ENCODE measurements at regions not wholly inside any gene's neighbourhood (a gene's known extent, or its start where the extent isn't known, plus 50 kb on each side); places are given as distances from the start of the nearest gene placed in this dataset.
"Not testable (repeated sequence)": the region's sequence is repeated elsewhere in the genome, so short reads cannot be mapped to it uniquely, and the experiment has no call there.

DNA sequence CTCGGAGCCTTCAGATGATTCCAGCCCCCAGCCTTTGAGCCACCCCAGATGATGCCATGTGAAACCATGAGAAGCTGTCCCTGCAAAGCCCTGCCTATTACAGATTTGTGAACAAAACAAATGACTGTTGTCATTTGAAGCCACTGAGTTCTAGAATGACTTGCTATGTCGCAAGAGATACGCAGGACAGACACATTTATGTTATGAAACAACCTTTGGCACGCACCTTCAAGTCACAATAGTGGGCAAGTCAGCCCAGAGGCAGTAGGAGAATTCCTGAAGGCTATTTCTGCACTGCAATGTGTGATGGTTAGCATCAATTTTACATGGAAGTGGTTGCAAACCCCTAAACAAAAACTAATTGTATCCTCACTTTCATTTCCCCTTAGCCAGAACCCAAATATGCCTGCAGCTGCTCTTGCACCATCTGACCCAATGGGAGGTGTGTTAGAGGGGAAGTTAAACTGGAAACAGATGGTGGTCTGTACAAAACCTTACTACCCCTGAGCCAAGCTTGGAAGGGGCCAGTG is 174.4 kb upstream of the ATP6AP2 start:
- no peak for DNase-seq

DNA sequence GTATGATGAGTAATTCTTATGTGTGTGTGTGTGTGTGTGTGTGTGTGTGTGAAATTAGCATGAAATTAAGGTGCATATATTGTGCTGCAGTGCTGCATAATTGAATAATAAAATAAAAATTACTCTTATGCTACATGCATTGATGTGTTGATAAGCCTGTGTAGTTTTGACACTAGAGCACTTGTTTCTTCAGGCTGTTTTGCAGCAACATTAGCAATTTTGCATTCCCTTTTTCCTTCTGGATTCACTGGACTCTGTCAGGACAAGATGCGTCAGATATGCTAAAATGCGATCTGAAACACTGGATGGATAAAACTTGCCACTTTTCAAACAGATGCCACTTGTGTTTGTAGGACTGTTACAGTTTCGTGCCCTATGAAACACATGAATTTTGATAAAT is 175.4 kb upstream of the ATP6AP2 start:
- DNase-seq, result no peak

DNA sequence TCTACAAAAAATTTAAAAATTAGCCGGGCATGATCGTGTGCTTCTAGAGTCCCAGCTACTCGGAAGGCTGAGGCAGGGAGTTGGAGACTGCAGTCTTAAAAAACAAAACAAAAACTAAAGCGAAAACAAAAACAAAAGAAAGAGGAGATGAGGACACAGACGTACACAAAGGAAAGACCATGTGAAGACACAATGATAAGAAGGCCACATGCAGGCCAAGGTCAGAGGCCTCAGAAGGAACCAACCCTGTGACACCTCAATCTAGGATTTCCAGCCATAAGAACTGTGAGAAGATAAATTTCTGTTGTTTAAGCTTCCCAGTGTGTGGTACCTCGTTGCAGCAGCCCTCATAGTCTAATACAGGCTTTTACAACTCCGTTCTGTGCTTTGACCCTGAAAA is 177.0 kb upstream of the ATP6AP2 start:
- no peak for DNase-seq

DNA sequence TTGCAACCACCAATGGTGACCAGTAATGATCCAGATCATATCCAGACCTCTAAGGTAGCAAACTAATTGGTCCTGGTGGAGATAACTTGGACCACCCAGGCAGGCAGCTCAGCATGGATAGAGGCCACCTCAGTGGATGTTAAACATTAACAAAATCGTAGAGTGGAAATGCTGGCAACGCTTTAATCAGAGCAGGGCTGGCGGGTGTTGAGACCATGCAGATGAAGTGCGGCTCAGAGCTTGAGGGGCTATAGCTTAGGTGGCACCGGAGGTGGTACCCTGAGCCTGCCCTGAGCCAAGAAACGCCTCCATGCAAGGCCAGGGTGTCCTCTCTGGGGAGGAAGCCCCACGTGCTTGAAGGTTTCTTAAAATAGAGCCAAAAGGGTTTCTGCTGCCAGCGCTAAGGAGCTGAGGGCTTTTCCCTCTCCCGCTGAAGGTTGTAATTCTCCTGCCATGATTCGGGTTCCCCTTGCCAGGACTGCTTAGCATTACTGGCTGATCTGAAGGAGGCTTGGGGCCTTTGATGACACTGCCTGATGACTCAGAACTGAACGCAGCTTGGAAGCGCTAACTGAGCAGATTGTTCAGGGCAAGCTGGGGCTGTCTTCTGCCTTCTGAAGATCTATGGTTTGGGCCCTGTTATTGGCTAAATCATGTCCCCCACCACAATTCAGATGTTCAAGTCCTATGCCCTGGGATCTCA is 177.8 kb upstream of the ATP6AP2 start:
- DNase-seq, result no peak

DNA sequence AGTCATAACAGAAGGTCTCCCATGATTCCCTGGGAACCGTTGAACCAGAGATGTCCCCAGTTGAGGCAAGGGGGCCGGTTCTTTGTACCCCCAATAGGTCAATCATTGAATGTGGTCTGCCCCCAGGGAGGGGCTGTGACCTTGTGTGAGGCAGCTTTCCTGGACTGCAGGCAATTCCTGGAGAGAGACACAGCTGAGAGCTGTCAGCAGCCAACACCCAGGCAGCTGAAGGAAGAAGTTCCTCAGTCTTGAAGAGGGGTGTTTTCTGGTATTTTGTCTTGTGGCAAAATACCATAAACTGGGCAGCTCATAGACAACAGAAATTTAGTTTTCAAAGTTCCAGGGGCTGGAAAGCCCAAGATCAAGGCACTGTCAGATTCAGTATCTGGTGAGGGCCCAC is 185.7 kb upstream of the ATP6AP2 start:
- no peak for DNase-seq

DNA sequence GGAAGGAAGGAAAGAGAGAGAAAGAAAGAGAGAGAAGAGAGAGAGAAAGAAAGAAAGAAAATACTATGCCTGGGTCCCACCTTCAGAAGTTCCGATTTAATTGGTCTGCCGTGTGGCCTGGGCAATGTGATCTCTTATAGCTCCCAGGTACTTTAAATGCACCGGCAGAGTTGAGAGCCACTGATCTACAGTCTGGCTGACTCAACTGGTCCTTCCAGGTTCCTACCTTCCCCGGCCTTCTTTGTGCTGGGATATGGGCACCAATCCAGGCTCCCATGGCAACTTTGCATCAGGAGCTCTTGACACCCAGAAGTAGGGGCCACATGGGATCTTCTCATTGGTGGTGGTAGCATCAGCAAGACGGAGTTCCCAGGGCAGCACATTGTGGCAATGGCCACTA is 186.5 kb upstream of the ATP6AP2 start:
- DNase-seq, result no peak

DNA sequence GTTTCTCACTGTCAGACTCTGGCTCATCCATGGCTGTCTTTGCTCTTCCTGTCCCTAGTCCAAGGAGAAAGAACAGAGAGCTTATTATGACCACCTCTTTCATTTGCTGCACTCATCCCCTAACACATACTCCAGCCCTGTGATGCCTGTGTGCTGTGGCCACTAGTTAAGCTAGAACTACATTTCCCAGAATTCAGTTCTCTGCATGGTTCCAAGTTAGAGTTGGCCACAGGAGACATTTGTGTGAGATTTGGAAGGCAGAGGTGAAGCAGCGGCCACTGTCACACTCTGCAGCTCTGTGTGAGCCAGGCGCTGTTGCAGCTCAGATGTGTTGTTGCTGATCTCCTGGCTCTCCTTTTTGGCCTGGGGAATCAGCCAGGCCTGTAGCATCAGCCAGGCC is 188.2 kb upstream of the ATP6AP2 start:
- DNase-seq, result no peak

DNA sequence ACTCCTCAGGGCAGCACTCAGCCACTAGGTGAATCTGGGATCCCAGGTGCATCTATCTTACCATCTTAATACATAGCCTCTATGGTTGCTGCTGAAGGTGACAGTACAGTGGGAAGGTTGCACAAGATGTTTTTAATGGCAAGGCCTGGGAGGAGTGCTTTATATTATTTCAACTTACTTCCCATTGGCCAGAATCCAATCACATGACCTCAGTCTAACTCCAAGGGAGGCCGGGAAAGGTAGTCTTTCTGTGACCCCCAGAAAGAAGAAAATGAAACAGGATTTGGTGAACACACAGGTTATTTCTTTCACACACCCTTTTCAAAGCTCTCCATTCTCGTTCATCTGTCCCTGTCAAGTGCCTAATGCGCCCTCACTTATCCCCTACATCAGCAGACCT is 189.1 kb upstream of the ATP6AP2 start:
- no peak for DNase-seq

DNA sequence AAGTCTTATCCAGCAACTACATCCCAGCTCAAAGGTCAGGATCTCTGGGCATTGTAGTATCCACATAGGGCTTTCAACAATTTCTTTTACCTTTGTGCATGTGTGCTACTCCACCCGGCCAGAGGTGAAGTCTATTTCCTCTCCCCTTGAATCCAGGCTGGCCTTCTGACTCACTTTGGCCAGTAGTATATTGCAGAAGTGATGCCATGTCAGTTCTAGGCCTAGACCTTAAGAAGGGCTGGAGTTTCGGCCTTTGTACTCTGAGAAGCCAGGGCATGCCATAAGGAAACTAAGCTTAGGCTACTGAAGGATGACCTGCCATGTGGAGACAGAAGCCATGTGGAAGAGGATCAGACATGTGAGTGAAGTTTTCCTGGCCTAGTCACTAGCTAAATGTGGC is 191.2 kb upstream of the ATP6AP2 start:
- no peak for DNase-seq

DNA sequence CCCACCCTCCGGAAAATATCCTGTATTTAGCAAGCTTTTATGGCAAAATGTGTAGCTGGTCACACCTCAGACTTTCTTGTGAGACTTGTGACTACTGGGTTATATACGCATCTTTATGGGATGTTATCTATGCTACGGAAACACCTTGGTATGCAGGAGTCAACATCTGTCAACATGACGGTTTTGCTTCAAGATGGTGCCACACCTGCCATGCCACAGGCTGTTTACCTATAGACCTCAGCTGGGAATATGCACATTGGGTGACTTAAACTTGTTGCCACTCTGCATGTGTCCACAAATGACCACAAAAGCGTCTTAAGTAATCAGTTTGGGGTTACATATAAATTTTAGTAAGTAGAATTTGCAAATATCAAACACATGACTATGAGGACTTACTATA is 192.3 kb upstream of the ATP6AP2 start:
- DNase-seq, result no peak

DNA sequence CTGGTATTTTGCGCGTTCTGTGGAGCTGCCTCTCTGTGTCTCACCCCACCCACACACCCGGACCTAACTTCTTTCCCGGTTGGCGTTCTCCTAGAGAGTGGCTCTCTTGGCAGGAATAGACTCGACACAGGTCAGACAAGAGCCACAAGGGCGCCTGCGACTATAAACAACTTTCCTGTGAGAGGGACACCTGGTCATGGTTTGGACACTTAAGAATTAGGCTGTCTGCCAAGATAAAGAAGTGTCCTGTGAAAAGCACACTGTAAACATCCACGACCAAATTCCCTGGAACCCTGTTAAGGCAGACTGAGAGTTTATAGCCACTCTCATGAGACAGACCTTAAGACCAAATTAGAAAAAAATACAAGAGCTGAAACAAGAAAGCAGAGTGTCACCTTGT is 192.9 kb upstream of the ATP6AP2 start:
- DNase-seq, result not testable (repeated sequence)

DNA sequence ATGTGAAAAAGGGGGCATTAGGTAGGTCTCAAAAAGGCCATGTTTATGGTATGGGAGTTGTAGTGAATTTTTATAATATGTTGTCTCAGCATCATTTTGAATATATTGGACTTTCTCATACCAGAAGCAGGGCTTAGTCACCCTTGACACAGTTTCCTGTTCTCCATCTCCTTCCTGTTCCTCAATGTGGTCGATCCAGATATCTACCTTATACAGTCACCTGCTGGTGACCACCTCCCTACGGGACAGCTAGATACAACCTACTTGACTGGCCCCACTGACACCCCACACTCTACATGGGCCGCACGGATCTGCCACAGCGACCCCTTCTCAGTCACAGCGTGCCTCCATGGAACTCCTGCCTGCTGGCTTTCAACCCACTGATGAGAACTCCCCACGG is 193.5 kb upstream of the ATP6AP2 start:
- not testable (repeated sequence) for DNase-seq

DNA sequence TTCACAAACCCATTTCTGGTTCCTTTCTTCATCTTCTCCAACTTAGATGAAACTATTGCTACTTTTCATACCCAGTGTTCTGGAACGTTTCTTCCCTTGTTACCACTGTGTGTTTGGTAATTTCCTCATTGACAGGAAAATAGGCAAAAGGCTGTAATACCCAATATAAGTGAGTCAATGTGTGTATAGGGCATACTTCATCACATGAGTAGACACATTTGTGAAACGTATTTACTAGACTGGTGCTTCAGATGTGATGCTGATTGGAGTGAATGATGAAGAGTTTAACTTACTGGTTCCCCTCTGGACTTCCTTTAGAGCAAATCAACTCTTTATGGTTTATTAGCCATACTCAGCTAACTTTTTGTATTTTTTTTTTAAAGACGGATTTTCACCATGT is 195.1 kb upstream of the ATP6AP2 start:
- no peak for DNase-seq

DNA sequence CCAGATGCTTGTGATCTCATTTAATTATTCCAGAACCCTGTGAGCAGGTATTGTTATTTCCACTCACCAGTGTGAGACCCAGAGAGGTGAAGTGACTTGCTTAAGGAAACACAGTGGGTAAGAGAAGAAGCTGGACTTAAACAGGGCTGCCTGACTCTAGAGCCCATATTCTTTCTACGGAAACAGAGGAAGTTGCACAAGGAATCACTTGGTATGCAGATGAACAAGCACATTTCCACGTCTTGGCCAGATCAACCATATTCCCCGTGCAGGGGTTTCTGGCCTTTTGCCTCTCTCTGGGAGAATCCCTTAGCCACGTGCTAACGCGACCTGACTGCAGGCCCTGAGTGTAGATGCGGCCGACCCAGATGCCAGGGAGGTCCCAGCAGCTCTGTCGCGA is 195.5 kb upstream of the ATP6AP2 start:
- no peak for DNase-seq

DNA sequence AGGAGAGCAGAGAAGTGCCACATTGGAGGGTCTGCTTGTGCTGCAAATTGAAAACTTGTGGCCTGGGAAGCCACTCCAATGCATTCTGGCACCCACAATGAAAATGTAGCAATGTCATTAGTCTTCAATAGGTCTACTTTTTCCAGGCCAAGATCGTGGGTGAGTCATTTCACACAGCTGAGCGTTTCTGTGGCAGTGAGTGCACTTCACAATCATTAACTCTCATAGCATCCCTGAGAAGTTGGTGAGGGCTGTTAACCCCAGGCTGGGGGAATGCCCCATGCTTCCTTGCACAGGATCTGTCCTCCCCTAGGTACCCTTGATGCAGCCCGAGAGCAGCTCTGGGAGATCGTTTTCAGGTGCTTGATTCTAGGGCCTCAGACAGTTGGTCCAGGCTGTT is 196.8 kb upstream of the ATP6AP2 start:
- DNase-seq, result no peak

DNA sequence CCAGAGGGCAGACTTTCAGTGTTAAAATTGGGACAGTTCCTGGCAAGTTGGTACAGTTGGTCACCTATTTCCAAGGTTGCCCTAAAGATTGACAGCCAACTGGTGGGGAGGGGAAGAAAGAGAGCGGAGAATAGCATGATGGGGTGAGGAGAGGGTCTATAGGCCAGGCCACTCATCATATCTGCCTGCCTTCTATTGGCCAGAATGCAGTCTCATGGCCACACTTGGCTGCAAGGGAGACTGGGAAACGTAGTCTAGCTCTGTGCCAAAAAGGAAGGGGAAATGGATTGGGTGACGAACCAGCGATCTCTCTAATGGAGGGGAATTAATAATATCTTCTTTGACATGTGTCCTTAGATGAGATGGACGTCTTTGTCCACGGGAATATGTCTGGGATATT is 197.4 kb upstream of the ATP6AP2 start:
- no peak for DNase-seq

DNA sequence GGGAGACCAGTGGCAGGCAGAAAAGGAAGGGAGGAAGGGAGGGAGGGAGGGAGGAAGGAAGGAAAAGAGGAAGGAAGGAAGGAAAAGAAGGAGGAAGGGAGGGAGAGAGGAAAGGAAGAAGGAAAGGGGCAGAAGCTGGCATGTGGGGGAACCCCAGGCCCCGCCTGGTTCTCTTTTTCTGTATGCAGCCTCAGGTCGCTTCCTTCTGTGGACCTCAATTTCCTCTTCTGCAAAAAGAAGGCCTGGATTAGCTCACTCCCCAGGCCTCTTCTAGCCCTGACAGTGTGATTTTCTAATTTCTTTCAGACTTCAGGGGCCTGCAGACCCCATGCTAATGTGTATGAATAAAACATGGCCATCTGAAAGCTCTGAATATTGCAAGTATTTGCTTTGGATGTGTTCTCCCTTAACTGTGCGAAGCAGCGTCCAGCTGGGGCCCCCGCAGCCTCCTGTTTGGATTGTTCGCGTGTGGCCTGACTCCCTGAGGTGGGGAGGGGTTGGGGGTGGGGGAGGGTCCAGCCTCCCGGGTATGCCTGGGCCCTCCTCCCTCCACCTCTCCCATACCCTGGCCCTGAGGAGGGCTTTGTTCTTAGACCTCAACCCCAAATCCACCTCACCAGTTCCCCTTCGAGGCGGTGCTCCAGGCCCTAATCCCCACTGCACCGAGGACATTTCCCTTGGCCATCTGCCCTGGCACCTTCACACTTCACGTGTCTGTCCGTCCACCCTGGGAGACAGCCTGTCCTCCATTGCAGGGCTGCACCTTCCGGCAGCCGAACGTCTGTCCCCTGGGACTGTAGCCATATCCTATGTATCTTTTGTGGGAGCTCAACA is 199.9 kb upstream of the ATP6AP2 start:
- no peak for DNase-seq

DNA sequence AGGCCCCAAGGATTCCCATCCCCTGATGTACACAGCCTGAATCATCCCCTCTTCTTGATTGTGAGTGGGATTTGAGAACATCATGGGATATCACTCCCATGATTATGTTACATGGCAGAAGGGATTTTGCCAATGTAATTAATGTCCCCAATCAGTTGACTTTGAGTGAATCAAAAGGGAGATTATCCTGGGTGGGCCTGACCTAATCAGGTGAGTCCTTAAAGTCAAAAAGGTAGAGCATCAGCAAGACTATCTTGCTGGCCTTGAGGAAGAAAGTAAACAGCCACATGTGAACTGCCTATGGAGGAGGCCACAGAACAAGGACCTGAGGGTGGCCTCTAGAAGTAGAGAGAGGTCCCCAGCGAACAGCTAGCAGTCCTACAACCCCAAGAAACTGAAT is 203.1 kb upstream of the ATP6AP2 start:
- DNase-seq, result no peak

DNA sequence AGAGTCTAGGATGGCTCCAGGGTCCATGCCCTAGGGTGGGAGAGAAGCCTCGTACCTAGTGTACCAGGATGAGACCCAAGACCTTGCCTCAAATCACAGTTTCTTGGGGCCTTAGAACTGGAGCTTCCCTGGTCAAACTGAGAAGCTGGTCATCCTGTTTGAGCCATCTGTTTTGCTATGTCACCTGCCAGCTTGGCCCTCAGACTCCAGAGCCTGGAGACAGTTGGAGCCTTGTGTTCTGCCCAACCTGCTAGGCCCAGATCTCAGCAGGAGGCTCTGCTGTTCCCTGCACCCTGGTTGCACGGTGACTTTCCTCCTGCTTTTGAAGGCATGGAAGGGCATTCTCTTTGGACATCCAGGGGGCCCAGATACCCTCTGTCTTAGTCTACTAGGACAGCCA is 206.3 kb upstream of the ATP6AP2 start:
- DNase-seq, result no peak

DNA sequence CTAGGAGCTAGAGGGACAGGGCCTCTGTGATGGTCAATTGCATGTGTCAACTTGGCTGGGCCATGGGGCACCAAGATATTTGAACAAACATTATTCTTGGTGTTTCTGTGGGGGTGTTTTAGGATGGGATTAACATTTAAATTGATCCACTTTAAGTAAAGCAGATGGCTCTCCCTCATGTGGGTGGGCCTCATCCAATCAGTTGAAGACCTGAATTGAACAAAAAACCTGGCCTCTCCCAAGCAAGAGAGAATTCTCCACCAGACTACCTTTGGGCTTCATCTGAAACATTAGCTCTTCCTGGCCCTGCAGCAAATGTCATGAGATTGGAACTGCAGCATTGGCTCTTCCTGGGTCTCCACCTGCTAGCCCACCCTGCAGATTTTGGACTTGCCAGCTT is 207.1 kb upstream of the ATP6AP2 start:
- DNase-seq, result no peak

DNA sequence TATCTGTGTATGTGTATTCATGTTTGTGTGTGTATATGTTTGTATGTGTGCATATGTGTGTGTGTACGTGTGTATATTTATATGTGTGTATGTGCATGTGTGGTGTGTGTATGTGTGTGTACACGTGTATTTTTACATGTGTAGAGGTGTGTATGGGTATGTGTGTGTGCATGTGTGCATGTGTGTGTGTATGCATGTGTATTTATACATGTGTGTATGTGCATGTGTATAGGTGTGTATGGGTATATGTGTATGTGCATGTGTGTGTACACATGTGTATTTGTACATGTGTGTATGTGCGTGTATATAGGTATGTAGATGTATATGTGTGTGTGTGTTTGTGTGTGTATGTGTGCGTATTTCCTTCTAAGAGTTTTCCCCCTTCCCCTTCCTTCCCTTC is 207.7 kb upstream of the ATP6AP2 start:
- DNase-seq, result no peak

DNA sequence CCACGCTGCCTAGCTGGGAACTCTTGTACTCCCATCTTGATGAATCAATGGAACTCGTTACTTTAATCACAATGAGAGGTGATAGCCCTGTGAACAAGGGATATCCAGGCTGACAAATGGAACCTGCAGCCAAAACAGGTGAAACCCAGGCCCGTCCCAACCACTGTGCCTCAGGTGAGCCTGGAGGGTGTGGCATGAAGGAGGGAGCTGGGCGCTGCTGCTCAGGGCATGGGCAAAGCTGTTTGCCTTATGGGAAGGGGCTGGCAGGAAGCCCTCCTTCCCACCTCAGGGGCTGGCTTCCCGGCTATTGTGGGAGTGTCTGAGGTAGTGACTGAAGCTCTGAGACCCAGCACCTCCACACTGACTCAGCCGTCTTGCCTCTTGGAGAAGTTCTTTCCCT is 209.4 kb upstream of the ATP6AP2 start:
- DNase-seq, result no peak

DNA sequence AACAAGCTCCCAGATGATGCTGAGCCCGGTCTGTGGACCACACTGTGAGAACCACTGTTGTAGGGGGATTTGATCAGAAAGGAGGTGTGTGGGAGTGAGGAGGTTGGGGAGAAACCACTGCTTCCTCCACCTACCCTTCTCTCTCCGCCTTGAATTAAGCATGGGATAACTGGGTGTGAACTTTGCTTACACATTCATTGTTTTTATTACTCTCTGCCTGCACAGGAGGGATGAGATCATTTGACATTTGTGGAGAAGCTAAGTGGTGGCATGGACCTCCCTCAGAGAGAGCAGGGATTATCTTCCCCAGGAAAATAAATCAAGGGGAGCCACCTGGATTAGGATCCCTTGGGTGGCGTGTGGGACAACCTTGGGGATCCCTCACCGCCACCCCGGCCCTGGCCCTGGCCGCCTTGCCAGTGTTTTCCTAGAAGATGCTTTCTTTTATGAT is 212.1 kb upstream of the ATP6AP2 start:
- DNase-seq, result no peak

DNA sequence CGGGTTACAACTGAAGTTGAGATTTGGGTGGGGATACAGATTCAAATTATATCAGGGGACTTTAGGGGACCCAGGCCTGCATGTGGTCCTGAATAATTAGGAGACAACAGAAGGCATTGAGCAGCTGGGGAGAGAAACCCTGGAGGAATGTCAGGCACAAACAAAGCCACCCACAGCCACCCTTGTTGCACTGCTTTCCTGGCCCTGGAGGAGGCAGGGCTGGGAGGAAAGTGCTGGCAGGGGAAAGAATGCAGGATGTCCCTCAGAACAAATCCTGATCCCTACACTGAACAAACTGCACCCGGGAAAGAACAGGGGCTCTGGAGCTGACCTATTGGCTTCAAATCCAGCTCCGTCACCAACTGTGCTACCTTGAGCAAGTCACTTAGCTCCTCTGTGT is 214.1 kb upstream of the ATP6AP2 start:
- DNase-seq, result no peak

Data from stimulated activated CD4-positive, alpha-beta T cell treated with anti-CD3 and anti-CD28 coated beads, Interleukin-12 subunit alpha, Interleukin-12 subunit beta, amount 100 ng/mL, for 4 hours (primary cell).